ENCODE measurements at regions not wholly inside any gene's neighbourhood (a gene's known extent, or its start where the extent isn't known, plus 50 kb on each side); places are given as distances from the start of the nearest gene placed in this dataset.
"Not testable (repeated sequence)": the region's sequence is repeated elsewhere in the genome, so short reads cannot be mapped to it uniquely, and the experiment has no call there.

DNA sequence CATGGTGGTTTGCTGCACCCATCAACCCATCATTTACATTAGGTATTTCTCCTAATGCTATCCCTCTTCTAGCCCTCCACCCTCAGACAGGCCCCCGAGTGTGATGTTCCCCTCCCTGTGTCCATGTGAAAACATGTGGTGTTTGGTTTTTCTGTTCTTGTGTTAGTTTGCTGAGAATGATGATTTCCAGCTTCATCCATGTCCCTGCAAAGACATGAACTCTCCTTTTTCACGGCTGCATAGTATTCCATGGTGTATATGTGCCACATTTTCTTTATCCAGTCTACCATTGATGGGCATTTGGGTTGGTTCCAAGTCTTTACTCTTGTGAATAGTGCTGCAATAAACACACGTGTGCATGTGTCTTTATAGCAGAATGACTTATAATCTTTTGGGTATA lies 192.8 kb downstream of the DIO2 start:
- not testable (repeated sequence) for TF ChIP-seq POLR2A (IDR thresholded peaks at IDR 0.05)
- TF ChIP-seq, protein P1, sequence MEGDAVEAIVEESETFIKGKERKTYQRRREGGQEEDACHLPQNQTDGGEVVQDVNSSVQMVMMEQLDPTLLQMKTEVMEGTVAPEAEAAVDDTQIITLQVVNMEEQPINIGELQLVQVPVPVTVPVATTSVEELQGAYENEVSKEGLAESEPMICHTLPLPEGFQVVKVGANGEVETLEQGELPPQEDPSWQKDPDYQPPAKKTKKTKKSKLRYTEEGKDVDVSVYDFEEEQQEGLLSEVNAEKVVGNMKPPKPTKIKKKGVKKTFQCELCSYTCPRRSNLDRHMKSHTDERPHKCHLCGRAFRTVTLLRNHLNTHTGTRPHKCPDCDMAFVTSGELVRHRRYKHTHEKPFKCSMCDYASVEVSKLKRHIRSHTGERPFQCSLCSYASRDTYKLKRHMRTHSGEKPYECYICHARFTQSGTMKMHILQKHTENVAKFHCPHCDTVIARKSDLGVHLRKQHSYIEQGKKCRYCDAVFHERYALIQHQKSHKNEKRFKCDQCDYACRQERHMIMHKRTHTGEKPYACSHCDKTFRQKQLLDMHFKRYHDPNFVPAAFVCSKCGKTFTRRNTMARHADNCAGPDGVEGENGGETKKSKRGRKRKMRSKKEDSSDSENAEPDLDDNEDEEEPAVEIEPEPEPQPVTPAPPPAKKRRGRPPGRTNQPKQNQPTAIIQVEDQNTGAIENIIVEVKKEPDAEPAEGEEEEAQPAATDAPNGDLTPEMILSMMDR (IDR thresholded peaks at IDR 0.05), result not testable (repeated sequence)

Data from prostate gland (tissue), 2 donors.